SK-N-SH (cell line): ENCODE measurements at regions not wholly inside any gene's neighbourhood (a gene's known extent, or its start where the extent isn't known, plus 50 kb on each side); places are given as distances from the start of the nearest gene placed in this dataset.
"Not testable (repeated sequence)": the region's sequence is repeated elsewhere in the genome, so short reads cannot be mapped to it uniquely, and the experiment has no call there.

Experiments
- CTCF ChIA-PET: fragments of 300-600, 350-600 bp; formaldehyde crosslinking; extraction: SDS; loops from one replicate; lab custom pipeline; 2021; lab: Yijun Ruan, JAX
- POLR2A ChIA-PET: fragments of 350-600 bp; sonication (Branson Sonifier 250); formaldehyde crosslinking; extraction: SDS; loops from one replicate; lab custom pipeline; 2020; ENCODE audit warnings: antibody characterized with exemption, inconsistent platforms; lab: Yijun Ruan, JAX
- DNase-seq: peaks from one replicate; pipeline ENCODE4 v3.0.0; 2012
- H2AFZ ChIP-seq: fragments of 200-600 bp; sonication (generic); 2 replicates; pipeline ENCODE4 v1.8.1; 2016; ENCODE audit warnings: antibody characterized with exemption, mild to moderate bottlenecking, low read depth
- H3F3A ChIP-seq: fragments of 200-600 bp; sonication (generic); replicated peaks from 2 replicates; pipeline ENCODE3; 2016; ENCODE audit warnings: antibody characterized with exemption, mild to moderate bottlenecking; ENCODE audit not compliant: insufficient read depth
- H3K27ac ChIP-seq, 2 experiments: fragments of 200-500 bp in 1 of 2; fragments of 200-600 bp in 1 of 2; sonication (Bioruptor generic) in 1 of 2; sonication (generic), shearing (Covaris generic) in 1 of 2; 2 replicates each; pipeline versions ENCODE4 v1.5.1 to v1.6.1; 2014 to 2016; ENCODE audit warnings: low read depth in 2 of 2, inconsistent platforms in 1 of 2, low read length in 1 of 2, mild to moderate bottlenecking in 1 of 2, mixed read lengths in 1 of 2
- H3K27me3 ChIP-seq: fragments of 200-600 bp; sonication (generic), shearing (Covaris generic); 2 replicates; pipeline ENCODE4 v1.6.1; 2016; ENCODE audit warnings: mixed run types; ENCODE audit not compliant: insufficient read depth
- H3K36me3 ChIP-seq, 2 experiments: fragments of 200-500 bp in 1 of 2; fragments of 200-600 bp in 1 of 2; sonication (Bioruptor generic) in 1 of 2; sonication (generic) in 1 of 2; replicated peaks in 1 of 2; 2 replicates each; pipeline versions ENCODE3 to v1.5.1; 2014 to 2016; ENCODE audit warnings: low read length in 1 of 2, mild to moderate bottlenecking in 1 of 2; ENCODE audit not compliant: insufficient read depth in 2 of 2, control insufficient read depth in 1 of 2
- H3K4me1 ChIP-seq, 2 experiments: fragments of 200-500 bp in 1 of 2; fragments of 200-600 bp in 1 of 2; sonication (Bioruptor generic) in 1 of 2; sonication (generic), shearing (Covaris generic) in 1 of 2; 2 replicates each; pipeline versions ENCODE4 v1.5.1 to v1.6.1; 2014 to 2016; ENCODE audit warnings: low read depth in 1 of 2, low read length in 1 of 2, mixed run types in 1 of 2; ENCODE audit not compliant: insufficient read depth in 2 of 2, control insufficient read depth in 1 of 2
- H3K4me2 ChIP-seq: fragments of 200-600 bp; sonication (generic), shearing (Covaris generic); 2 replicates; pipeline ENCODE4 v1.6.1; 2017; ENCODE audit warnings: mixed run types
- H3K4me3 ChIP-seq, 2 experiments: fragments of 200-500 bp in 1 of 2; fragments of 200-600 bp in 1 of 2; sonication (Bioruptor generic) in 1 of 2; sonication (generic), shearing (Covaris generic) in 1 of 2; 2 replicates each; pipeline versions ENCODE4 v1.5.1 to v1.8.1; 2014 to 2016; ENCODE audit warnings: low read depth in 2 of 2, inconsistent platforms in 1 of 2, low read length in 1 of 2, mild to moderate bottlenecking in 1 of 2, mixed read lengths in 1 of 2, moderate library complexity in 1 of 2
- H3K79me2 ChIP-seq: fragments of 200-600 bp; sonication (generic); 2 replicates; pipeline ENCODE4 v1.8.1; 2017; ENCODE audit warnings: mild to moderate bottlenecking; ENCODE audit not compliant: insufficient read depth
- H3K9ac ChIP-seq: fragments of 200-600 bp; sonication (generic); 2 replicates; pipeline ENCODE4 v1.6.1; 2017; ENCODE audit warnings: mixed run types
- H3K9me2 ChIP-seq: fragments of 200-600 bp; sonication (generic); 2 replicates; pipeline ENCODE4 v1.6.1; 2017; ENCODE audit warnings: mixed run types
- H3K9me3 ChIP-seq: fragments of 200-600 bp; sonication (generic); 2 replicates; pipeline ENCODE4 v1.6.1; 2017; ENCODE audit warnings: mixed run types, mild to moderate bottlenecking, moderate library complexity
- H4K20me1 ChIP-seq: fragments of 200-600 bp; sonication (generic); 2 replicates; pipeline ENCODE4 v1.6.1; 2017; ENCODE audit warnings: mild to moderate bottlenecking, mixed run types; ENCODE audit not compliant: insufficient read depth
- EP300 ChIP-seq, 2 experiments: IDR thresholded peaks; 2 replicates each; pipeline versions ENCODE4 v1.4.0 to v1.6.1; 2012; ENCODE audit warnings: borderline replicate concordance in 1 of 2, low read depth in 1 of 2, low read length in 1 of 2
- FOSL2 ChIP-seq: IDR thresholded peaks from 2 replicates; pipeline ENCODE4 v1.4.0; 2012; ENCODE audit warnings: low read depth, mild to moderate bottlenecking, moderate library complexity, borderline replicate concordance
- GATA2 ChIP-seq: sonication (generic); formaldehyde crosslinking; IDR thresholded peaks from 2 replicates; pipeline ENCODE4 v1.5.0; 2020; ENCODE audit warnings: mild to moderate bottlenecking, missing genetic modification reagents
- JUND ChIP-seq: IDR thresholded peaks from 2 replicates; pipeline ENCODE4 v1.4.0; 2012
- NFIC ChIP-seq: IDR thresholded peaks from 2 replicates; pipeline ENCODE4 v1.4.0; 2012; ENCODE audit warnings: borderline replicate concordance
- NRF1 ChIP-seq: IDR thresholded peaks from 2 replicates; pipeline ENCODE4 v1.6.1; 2012; ENCODE audit warnings: low read depth, mild to moderate bottlenecking, low read length
- POLR2AphosphoS5 ChIP-seq: IDR thresholded peaks from 2 replicates; pipeline ENCODE4 v1.6.1; 2012; ENCODE audit warnings: low read depth, low read length
- RAD21 ChIP-seq: IDR thresholded peaks from 2 replicates; pipeline ENCODE4 v1.6.1; 2012; ENCODE audit warnings: mild to moderate bottlenecking, low read length
- TCF12 ChIP-seq: IDR thresholded peaks from 2 replicates; pipeline ENCODE4 v1.4.0; 2012
- TEAD4 ChIP-seq: IDR thresholded peaks from 2 replicates; pipeline ENCODE4 v1.4.0; 2012; ENCODE audit warnings: mild to moderate bottlenecking, borderline replicate concordance; ENCODE audit not compliant: insufficient read depth
- USF2 ChIP-seq: fragments of 150-350 bp; IDR thresholded peaks from 2 replicates; pipeline ENCODE4 v1.6.1; 2017; ENCODE audit warnings: antibody characterized with exemption, low read length, low read depth, borderline replicate concordance
- WGBS: methylation state at CpG from one replicate; pipeline ENCODE4 v1.1.6; 2017; ENCODE audit warnings: low lambda C conversion rate; 5-methylcytosine and 5-hydroxymethylcytosine counted together
- TF ChIP-seq, protein P1 (sequence below): IDR thresholded peaks from 2 replicates; pipeline ENCODE4; 2012

DNA sequence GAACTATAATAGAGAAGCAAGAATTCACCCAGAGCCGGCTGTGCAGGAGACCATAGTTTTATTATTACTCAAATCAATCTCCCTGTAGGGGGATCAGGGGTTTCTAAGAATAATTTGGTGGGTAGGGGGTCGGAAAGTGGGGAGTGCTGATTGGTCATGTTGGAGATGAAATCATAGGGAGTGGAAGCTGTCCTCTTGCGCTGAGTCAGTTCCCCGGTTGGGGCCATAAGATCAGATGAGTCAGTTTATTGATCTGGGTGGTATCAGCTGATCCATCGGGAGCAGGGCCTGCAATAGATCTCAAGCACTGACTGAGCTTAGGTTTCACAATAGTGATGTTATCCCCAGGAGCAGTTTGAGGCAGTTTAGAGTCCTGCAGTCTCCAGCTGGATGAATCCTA lies 97.0 kb upstream of the SNRPN start:
- Histone ChIP-seq H3K36me3 (no peaks in the 10 kb centered on the region), H3K9me3 (no peaks in the 10 kb centered on the region), H3K4me2 (peak overlapping the region; percentile 75), H3K27ac (peak overlapping the region in 1 of 2 experiments; percentile 92; a peak in 1 of 4 replicates), H4K20me1 (no peaks in the 10 kb centered on the region), H3K79me2 (peaks cover 11% of the 10 kb centered on the region; the same call in 1 of the 2 replicates), H3K9me2 (no peaks in the 10 kb centered on the region), H3F3A (peaks cover 40% of the 10 kb centered on the region), H3K4me1 (peaks cover 0 to 12% of the 10 kb centered on the region in 2 experiments; a peak in 2 of 4 replicates), H3K4me3 (peak overlapping the region; percentile 38 to 57; a peak in 3 of 4 replicates), H2AFZ (peak overlapping the region; percentile 71; the same call in 1 of the 2 replicates), H3K9ac (peak overlapping the region; percentile 68; the same call in 1 of the 2 replicates), H3K27me3 (no peaks in the 10 kb centered on the region)
- TF ChIP-seq, protein P1, sequence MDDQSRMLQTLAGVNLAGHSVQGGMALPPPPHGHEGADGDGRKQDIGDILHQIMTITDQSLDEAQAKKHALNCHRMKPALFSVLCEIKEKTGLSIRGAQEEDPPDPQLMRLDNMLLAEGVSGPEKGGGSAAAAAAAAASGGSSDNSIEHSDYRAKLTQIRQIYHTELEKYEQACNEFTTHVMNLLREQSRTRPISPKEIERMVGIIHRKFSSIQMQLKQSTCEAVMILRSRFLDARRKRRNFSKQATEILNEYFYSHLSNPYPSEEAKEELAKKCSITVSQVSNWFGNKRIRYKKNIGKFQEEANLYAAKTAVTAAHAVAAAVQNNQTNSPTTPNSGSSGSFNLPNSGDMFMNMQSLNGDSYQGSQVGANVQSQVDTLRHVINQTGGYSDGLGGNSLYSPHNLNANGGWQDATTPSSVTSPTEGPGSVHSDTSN: 0 out of 2 replicates have a peak, but pooled peaks have one; percentile 2
- no peak for TF ChIP-seq GATA2 (CRISPR knock-in tag)
- TF ChIP-seq FOSL2: 0 out of 2 replicates have a peak, but pooled peaks have one; percentile 13
- ChIA-PET CTCF (no interaction called here), POLR2A (interaction anchor here (0.9 kb wide), 1 partner anchor 97 kb away, joined by 3 read pairs; the partner anchor contains the start of genes SNRPN and SNURF)
- no peak for DNase-seq
- 31% methylated on average over 5 of the region's 5 CpGs for WGBS

DNA sequence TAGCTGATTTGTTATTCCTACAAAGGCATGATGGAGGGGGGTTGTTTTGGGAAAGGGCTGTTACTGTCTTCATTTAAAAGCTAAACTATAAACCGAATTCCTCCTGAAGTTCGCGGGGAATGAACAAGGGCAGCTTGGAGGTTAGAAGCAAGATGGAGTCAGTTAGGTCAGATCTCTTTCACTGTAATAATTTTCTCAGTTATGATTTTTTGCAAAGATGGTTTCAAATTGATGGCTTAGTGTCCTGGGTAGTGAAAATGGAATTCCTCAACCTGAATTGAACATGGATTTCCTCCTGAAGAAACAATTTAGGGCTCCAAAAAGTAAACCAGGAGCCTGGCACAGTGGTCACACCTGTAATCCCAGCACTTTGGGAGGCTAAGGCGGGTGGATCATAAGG lies 96.6 kb upstream of the SNRPN start:
- WGBS: 29% methylated on average over 4 of the region's 4 CpGs

DNA sequence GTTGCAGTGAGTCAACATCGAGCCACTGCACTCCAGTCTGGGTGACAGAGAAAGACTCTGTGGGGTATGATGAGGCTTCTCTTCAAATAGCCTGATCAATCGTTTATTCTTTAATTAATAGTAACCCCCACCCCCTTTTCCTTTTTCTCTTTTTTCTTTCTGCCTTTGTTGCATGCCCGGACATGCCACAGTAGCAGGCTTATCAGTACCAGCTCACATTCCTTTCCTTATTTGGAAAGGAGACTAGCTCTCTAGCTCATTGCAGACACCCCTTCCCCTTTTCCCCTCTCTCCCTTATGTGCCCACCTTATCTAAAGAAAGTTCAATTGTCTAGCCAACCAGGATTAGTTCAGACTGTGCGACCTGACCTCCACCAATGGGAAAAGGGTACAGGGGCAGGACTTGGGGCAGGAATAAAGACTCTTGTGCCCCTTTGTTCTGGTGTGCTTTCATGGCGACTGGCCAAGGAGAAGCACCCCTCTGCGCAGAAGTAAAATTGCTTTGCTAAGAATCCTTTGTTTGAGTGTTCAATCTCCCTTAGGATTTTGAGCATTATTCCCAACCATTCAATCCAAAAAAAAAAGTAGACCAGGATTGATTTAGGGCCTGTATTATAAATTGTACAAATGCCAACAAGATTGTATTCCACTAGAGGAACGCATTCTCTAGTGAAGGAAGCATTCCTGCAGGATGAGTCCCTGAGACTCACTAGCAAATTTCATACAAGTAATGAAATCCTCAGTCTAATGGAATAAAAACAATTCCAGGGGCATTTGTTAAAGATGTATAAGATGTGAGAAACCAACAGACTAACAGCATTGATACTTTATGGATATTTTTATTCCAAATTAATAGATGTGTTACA lies 95.8 kb upstream of the SNRPN start:
- Histone ChIP-seq H3K4me2 (peak overlapping the region; percentile 75), H3K36me3 (no peaks in the 10 kb centered on the region), H3K9me2 (no peaks in the 10 kb centered on the region), H3K4me1 (peaks cover 3 to 12% of the 10 kb centered on the region in 2 experiments; a peak in 2 of 4 replicates), H3K79me2 (peaks cover 11% of the 10 kb centered on the region), H2AFZ (peak overlapping the region; percentile 71), H3K4me3 (peak overlapping the region; percentile 22 to 57; a peak in 3 of 4 replicates), H3K9ac (peak overlapping the region; percentile 68), H3K9me3 (no peaks in the 10 kb centered on the region), H3F3A (peaks cover 42% of the 10 kb centered on the region), H4K20me1 (no peaks in the 10 kb centered on the region), H3K27me3 (no peaks in the 10 kb centered on the region), H3K27ac (peak overlapping the region; percentile 26 to 92)
- 11% methylated on average over 7 of the region's 7 CpGs for WGBS
- no peak for DNase-seq
- CTCF ChIA-PET: interaction anchor here (0.7 kb wide), 1 partner anchor 876 kb away, joined by 3 read pairs; no protein-coding TSS in a partner anchor
- TF ChIP-seq TCF12: peak; percentile 32; the same call in 1 of the 2 replicates
- peak; percentile 57; the same call in 1 of the 2 replicates for TF ChIP-seq FOSL2
- no peak for TF ChIP-seq USF2
- no peak for TF ChIP-seq RAD21
- peak; percentile 48 for TF ChIP-seq JUND
- TF ChIP-seq, protein P1: peak; percentile 41
- TF ChIP-seq EP300 (IDR thresholded peaks at IDR 0.05; ENCODE audit: borderline replicate concordance in 1 of 2, low read depth in 1 of 2, low read length in 1 of 2): 0 out of 4 replicates have a peak, but pooled peaks of 1 of the 2 experiments have one; percentile 25
- TF ChIP-seq POLR2AphosphoS5: peak; percentile 24; the same call in 1 of the 2 replicates
- peak; percentile 29; the same call in 1 of the 2 replicates for TF ChIP-seq TEAD4
- no peak for TF ChIP-seq NRF1
- peak; percentile 55; the same call in 1 of the 2 replicates for TF ChIP-seq NFIC
- POLR2A ChIA-PET: interaction anchor here (0.9 kb wide), 1 partner anchor 96 kb away, joined by 3 read pairs; the partner anchor contains the start of genes SNRPN and SNURF

More for the DNA sequence above, 96.6 kb upstream of the SNRPN start:
- H3K36me3 ChIP-seq, H3K9me2 ChIP-seq, H3K27me3 ChIP-seq, H4K20me1 ChIP-seq, H3K9me3 ChIP-seq, CTCF ChIA-PET, DNase-seq: not testable (repeated sequence)
- H3K27ac ChIP-seq: peak overlapping the region in 1 of 2 experiments; percentile 92; a peak in 3 of 4 replicates
- POLR2A ChIA-PET: interaction anchor here (0.9 kb wide), 1 partner anchor 96 kb away, joined by 3 read pairs; the partner anchor contains the start of genes SNRPN and SNURF
- H3K79me2 ChIP-seq: peaks cover 11% of the 10 kb centered on the region; the same call in 1 of the 2 replicates
- H3F3A ChIP-seq: peaks cover 42% of the 10 kb centered on the region
- H3K9ac ChIP-seq: peak overlapping the region; percentile 68; the same call in 1 of the 2 replicates
- H3K4me2 ChIP-seq: peak overlapping the region; percentile 75
- H2AFZ ChIP-seq: peak overlapping the region; percentile 71; the same call in 1 of the 2 replicates
- H3K4me3 ChIP-seq: peak overlapping the region in 1 of 2 experiments; percentile 57; a peak in 3 of 4 replicates
- peaks cover 2 to 12% of the 10 kb centered on the region in 2 experiments; a peak in 2 of 4 replicates for H3K4me1 ChIP-seq
